Fibroblast of mammary gland (primary cell): ENCODE measurements at regions not wholly inside any gene's neighbourhood (a gene's known extent, or its start where the extent isn't known, plus 50 kb on each side); places are given as distances from the start of the nearest gene placed in this dataset.
A peak's percentile ranks its signal among the peaks of the same experiment; 100 is the strongest.

Experiments
- DNase-seq: peaks from one replicate; pipeline ENCODE4 v3.0.0-alpha.2; 2010; ENCODE audit warnings: low read depth
- H3K4me3 ChIP-seq: 2 replicates; pipeline ENCODE4 v1.5.1; 2011; ENCODE audit warnings: low read depth, mild to moderate bottlenecking, low read length, moderate library complexity; ENCODE audit not compliant: control insufficient read depth
- TF ChIP-seq, protein P1 (sequence below): conservative IDR thresholded peaks from 2 replicates; pipeline ENCODE4 v1.5.1; 2011; ENCODE audit warnings: low read depth, low read length, inconsistent platforms; ENCODE audit not compliant: control insufficient read depth, insufficient read depth

DNA sequence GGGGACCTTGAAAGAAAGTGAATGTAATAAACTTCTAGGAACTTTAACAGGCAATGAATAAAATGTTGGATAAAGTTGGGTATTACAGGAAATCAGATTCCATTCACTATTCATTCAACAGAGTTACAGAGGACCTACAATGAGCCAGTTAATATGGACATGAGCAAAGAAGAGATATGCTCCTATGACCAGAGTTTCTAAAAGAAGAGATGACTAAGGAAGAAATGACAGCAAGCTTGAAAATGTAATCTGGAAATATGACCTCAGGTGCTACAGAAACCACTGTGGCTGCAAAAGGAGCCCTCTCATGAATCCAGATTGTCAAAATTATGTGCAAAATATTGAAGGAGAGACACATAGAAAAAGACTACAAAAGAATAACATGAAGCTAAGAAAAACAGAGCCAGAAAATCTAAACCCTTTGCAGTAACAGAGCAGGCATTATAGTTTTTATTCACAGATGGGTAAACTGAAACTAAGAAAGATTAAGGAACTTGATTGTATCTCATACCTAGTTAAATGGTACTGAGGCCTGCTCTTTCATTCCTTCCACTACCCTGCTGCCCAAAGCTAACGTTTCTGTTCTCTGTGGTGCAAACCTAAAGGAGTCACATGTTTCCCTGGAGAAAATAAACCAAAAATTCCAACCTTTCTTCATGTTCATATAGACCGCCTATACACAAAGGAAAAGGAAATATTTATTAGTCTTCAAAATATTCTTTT is 378.3 kb downstream of the GBA3 start:
- no peak overlapping the region for H3K4me3 ChIP-seq
- TF ChIP-seq, protein P1, sequence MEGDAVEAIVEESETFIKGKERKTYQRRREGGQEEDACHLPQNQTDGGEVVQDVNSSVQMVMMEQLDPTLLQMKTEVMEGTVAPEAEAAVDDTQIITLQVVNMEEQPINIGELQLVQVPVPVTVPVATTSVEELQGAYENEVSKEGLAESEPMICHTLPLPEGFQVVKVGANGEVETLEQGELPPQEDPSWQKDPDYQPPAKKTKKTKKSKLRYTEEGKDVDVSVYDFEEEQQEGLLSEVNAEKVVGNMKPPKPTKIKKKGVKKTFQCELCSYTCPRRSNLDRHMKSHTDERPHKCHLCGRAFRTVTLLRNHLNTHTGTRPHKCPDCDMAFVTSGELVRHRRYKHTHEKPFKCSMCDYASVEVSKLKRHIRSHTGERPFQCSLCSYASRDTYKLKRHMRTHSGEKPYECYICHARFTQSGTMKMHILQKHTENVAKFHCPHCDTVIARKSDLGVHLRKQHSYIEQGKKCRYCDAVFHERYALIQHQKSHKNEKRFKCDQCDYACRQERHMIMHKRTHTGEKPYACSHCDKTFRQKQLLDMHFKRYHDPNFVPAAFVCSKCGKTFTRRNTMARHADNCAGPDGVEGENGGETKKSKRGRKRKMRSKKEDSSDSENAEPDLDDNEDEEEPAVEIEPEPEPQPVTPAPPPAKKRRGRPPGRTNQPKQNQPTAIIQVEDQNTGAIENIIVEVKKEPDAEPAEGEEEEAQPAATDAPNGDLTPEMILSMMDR, result no peak
- no peak for DNase-seq

DNA sequence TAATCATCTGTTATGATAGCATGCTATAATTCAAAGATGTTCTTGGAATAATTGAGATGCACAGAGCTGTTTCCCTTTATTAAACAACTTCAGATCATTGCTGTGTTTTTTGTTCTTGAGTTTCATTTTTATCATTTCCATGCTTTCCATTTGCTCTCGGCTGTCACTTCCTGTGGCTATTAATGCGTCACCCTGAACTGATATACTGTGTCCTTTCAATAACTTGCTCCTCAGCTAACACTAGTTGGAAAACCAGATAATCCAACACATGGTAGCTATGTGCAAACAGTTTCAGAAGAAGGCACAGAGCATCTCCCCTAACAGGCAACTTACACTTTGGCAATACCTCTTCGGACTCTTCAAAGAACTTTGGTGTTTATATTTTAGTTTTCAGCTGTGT is 376.0 kb downstream of the GBA3 start:
- DNase-seq, result no peak
- TF ChIP-seq, protein P1, result no peak
- H3K4me3 ChIP-seq, result no peak overlapping the region

DNA sequence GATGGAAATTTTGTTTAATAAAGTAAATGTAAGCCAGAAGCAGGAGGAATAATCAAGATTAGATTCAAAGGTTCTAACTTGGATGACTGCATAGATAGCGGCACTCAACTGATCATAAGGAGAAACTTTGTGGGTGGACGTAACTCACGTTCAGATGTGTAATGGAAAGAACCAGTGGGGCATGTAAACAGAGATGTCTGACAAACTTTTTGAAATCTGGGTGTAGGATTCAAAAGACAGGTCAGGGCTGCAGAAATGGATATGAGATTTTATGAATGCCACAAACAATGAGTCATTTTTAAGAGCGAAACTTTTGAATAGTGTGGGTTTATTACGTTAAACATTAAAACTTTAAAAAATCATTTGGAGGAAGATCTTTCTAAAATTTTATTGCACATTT is 375.6 kb downstream of the GBA3 start:
- no peak overlapping the region for H3K4me3 ChIP-seq
- TF ChIP-seq, protein P1, result no peak
- DNase-seq, result no peak

DNA sequence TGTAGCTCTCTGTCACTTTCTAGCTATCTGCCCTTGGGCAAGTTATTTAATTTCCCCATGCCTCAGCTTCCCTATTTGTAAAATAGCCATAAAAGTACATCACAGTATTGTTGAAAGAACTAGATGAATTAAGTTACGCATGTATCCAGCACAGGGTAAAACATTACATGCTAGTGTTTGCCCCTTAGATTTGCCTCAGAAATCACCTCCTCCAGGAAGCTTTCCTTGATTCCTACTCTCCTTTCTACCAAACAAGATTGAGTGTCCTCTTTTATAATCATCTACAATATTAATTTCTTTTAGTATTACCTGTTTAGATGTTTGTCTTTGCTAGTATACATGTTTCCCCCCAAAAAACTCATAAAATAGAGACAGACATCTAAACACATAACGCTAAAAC is 369.5 kb downstream of the GBA3 start:
- TF ChIP-seq, protein P1, result no peak
- H3K4me3 ChIP-seq, result no peak overlapping the region
- DNase-seq, result no peak

DNA sequence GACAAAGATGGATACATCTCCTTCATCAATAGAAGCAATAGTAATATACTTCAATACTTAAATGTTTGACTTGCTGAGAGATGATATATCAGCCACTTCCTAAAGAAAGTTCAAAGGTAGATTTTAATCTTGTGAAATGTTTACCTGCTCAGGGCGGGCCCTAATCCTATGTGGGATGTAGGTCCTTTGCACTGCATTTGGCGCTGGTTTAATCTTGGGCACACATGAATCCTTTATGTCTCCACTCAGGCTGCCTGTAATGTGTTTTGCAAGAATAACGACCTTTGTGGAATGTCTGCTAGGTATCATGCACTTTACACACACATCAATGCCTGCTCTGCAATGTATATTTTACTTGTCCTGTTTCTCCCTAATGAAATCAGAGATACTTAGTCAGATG is 368.7 kb downstream of the GBA3 start:
- no peak for DNase-seq
- TF ChIP-seq, protein P1, result no peak
- no peak overlapping the region for H3K4me3 ChIP-seq

DNA sequence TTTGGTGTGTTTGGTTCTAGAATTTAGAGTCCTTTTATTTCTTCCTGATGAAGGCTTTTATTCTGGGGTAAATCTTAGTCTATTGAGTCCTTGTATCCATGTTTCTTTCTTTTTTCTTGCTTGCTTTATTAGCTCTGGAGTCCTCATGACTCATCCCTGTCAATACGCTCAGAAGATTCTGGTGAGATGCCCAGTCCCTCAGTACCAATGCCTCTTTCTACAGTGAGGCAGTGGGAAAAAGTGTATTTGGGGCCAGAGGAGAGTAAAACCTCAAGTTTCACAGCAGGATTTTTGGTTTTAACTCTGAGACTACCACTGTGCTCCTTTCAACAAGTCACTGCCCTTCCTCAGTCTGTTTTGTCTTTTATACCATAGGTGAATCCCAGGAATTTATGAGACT is 368.0 kb downstream of the GBA3 start:
- peak; percentile 1 for DNase-seq
- H3K4me3 ChIP-seq, result no peak overlapping the region
- TF ChIP-seq, protein P1, result no peak
